DMS 273 (cell line): ENCODE measurements at regions not wholly inside any gene's neighbourhood (a gene's known extent, or its start where the extent isn't known, plus 50 kb on each side); places are given as distances from the start of the nearest gene placed in this dataset.
"Not testable (repeated sequence)": the region's sequence is repeated elsewhere in the genome, so short reads cannot be mapped to it uniquely, and the experiment has no call there.

Experiments used
- DNase-seq: peaks from one replicate; lab custom pipeline; 2025; ENCODE audit not compliant: unreplicated experiment; lab: John Stamatoyannopoulos, UW

- no peak for DNase-seq
Observed at GRCh38 chr10:131577786-131578471, 266.4 kb upstream of the TCERG1L start.

- no peak for DNase-seq
Observed at GRCh38 chr10:131578472-131578970, 267.0 kb upstream of the TCERG1L start.

- DNase-seq, result no peak
Observed at GRCh38 chr10:131579251-131580071, 267.9 kb upstream of the TCERG1L start.

- no peak for DNase-seq
Observed at GRCh38 chr10:131580076-131580652, 268.6 kb upstream of the TCERG1L start.

- no peak for DNase-seq
Observed at GRCh38 chr10:131580674-131581073, 269.2 kb upstream of the TCERG1L start.

- not testable (repeated sequence) for DNase-seq
Observed at GRCh38 chr10:131581547-131581946, 270.0 kb upstream of the TCERG1L start.

GRCh38 chr10:131584287-131584686 lies 272.8 kb upstream of the TCERG1L start:
- no peak for DNase-seq

- no peak for DNase-seq
Observed at GRCh38 chr10:131585761-131586160, 274.2 kb upstream of the TCERG1L start.

GRCh38 chr10:131586958-131587357 lies 275.4 kb upstream of the TCERG1L start:
- DNase-seq, result no peak

GRCh38 chr10:131587976-131588680 lies 276.6 kb upstream of the TCERG1L start:
- DNase-seq, result no peak

GRCh38 chr10:131588704-131589220 lies 277.2 kb upstream of the TCERG1L start:
- DNase-seq, result no peak

GRCh38 chr10:131590567-131590966 lies 279.0 kb upstream of the TCERG1L start:
- DNase-seq, result no peak

GRCh38 chr10:131591936-131592335 lies 280.4 kb upstream of the TCERG1L start:
- DNase-seq, result no peak

- no peak for DNase-seq
Observed at GRCh38 chr10:131609176-131609575, 291.6 kb upstream of the PPP2R2D start.

- no peak for DNase-seq
Observed at GRCh38 chr10:131615150-131615549, 285.7 kb upstream of the PPP2R2D start.

GRCh38 chr10:131616040-131616439 lies 284.8 kb upstream of the PPP2R2D start:
- no peak for DNase-seq

GRCh38 chr10:131617113-131617858 lies 283.5 kb upstream of the PPP2R2D start:
- DNase-seq, result no peak

GRCh38 chr10:131618587-131619267 lies 282.1 kb upstream of the PPP2R2D start:
- no peak for DNase-seq

GRCh38 chr10:131620314-131620713 lies 280.5 kb upstream of the PPP2R2D start:
- no peak for DNase-seq

GRCh38 chr10:131620904-131621303 lies 279.9 kb upstream of the PPP2R2D start:
- DNase-seq, result no peak
